ENCODE measurements at regions not wholly inside any gene's neighbourhood (a gene's known extent, or its start where the extent isn't known, plus 50 kb on each side); places are given as distances from the start of the nearest gene placed in this dataset.

DNA sequence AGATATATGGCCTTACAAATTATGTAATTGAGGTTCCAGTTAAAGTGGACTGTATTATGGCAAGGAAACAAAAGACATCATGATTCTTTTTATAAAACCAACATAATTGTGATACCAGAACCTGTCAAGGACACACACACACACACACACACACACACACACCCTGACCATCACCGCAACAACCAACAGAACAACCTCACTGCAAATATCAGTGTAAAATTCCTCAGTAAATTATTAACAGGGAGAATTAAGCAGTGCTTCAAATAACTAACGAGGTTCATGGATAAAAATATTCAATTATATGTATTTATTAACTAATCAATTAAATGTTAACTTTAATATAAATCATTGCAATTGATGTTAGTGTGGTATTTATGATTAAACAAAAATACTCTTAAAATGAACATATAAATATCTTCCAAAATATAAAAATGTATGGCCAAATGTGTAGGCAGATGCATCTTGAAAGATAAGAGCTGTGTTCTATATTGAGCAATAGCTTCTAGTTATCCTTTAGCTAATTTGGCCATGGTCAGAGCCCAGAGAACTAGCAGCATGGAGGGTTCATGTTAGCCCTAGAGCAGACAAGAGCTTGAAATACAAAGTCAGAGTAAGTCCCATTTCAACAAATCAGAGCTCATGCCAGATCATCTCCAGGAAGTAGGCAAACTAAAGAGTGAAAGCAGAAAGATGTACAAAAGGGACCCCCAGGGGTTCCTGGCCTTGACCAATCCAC, 280.5 kb upstream of the ADAMTS16 start:
- TF ChIP-seq POLR2AphosphoS5 (IDR thresholded peaks at IDR 0.05; ENCODE audit: low read depth), result no peak
- TF ChIP-seq, protein P1, sequence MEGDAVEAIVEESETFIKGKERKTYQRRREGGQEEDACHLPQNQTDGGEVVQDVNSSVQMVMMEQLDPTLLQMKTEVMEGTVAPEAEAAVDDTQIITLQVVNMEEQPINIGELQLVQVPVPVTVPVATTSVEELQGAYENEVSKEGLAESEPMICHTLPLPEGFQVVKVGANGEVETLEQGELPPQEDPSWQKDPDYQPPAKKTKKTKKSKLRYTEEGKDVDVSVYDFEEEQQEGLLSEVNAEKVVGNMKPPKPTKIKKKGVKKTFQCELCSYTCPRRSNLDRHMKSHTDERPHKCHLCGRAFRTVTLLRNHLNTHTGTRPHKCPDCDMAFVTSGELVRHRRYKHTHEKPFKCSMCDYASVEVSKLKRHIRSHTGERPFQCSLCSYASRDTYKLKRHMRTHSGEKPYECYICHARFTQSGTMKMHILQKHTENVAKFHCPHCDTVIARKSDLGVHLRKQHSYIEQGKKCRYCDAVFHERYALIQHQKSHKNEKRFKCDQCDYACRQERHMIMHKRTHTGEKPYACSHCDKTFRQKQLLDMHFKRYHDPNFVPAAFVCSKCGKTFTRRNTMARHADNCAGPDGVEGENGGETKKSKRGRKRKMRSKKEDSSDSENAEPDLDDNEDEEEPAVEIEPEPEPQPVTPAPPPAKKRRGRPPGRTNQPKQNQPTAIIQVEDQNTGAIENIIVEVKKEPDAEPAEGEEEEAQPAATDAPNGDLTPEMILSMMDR (IDR thresholded peaks at IDR 0.05; ENCODE audit: insufficient read depth, low read length), result no peak
- no peak for TF ChIP-seq GABPA (IDR thresholded peaks at IDR 0.05; ENCODE audit: low read depth)
- no peak for TF ChIP-seq SPI1 (IDR thresholded peaks at IDR 0.05; ENCODE audit: borderline replicate concordance, low read depth)
